GM12892 (cell line): ENCODE measurements at regions not wholly inside any gene's neighbourhood (a gene's known extent, or its start where the extent isn't known, plus 50 kb on each side); places are given as distances from the start of the nearest gene placed in this dataset.

ENCODE experiments used
- DNase-seq: peaks from one replicate; pipeline ENCODE4 v3.0.0; 2011; ENCODE audit not compliant: insufficient read length
- FAIRE-seq: peaks from 2 replicates; lab custom pipeline; 2011; peaks lifted over from hg19 to GRCh38; lab: Jason Lieb, UNC
- POLR2A ChIP-seq: IDR thresholded peaks from 2 replicates; pipeline ENCODE4 v1.6.1; 2011; ENCODE audit warnings: low read depth, low read length, control low read depth
- POLR2AphosphoS5 ChIP-seq: IDR thresholded peaks from 2 replicates; pipeline ENCODE4 v1.6.1; 2011; ENCODE audit warnings: low read depth, low read length, control low read depth
- TAF1 ChIP-seq: IDR thresholded peaks from 2 replicates; pipeline ENCODE4 v1.6.1; 2011; ENCODE audit warnings: low read depth, mild to moderate bottlenecking, control low read depth, low read length, borderline replicate concordance

DNA sequence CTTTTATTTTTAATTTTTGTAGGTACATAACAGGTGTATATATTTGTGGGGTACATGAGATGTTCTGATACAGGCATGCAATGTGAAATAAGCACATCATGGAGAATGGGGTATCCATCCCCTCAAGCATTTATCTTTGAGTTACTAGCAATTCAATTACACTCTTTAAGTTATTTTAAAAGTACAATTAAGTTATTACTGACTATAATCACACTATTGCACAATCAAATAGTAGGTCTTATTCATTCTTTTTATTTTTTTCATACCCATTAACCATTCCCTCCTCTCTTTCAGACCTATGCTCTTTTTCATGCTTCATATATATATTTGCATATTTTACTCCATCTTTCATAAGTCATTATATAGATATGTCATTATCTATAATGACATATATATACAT is 93.3 kb downstream of the MAGEB5 start:
- TF ChIP-seq TAF1: no peak
- TF ChIP-seq POLR2AphosphoS5: no peak
- no peak for TF ChIP-seq POLR2A
- DNase-seq (no peak), FAIRE-seq (no peak)

DNA sequence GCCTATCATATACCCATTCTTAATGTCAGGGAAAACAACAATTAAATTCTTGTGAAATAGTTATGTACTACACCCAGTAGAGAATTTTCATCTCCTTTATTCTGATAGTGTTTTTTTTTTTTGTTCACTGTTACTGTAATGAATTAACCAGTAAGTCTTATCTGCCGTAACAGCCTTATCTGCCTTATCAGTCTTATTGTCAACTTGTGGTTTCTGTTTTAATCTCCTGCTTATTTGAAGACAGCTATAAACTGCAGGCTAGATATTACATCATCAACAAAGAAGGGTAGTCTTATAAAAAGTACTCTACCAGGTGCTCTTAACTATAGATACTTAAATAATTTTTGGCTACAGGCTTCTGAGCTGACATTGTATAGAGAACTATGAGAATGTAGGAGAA is 79.5 kb downstream of the MAGEB5 start:
- FAIRE-seq: no peak
- no peak for TF ChIP-seq POLR2AphosphoS5
- TF ChIP-seq TAF1: no peak
- no peak for TF ChIP-seq POLR2A
- no peak for DNase-seq

DNA sequence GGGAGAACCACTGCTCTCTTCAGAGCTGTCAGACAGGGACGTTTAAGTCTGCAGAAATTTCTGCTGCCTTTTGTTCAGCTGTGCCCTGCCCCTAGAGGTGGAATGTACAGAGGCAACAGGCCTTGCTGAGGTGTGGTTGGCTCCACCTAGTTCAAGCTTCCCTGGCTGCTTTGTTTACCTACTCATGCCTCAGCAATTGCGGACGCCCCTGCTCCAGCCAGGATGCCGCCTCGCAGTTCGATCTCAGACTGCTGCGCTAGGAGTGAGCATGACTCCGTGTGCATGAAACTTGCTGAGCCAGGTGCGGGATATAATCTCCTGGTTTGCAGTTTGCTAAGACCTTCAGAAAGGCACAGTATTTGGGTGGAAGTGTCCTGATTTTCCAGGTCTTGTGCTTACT is 70.9 kb downstream of the MAGEB5 start:
- FAIRE-seq (no peak), DNase-seq (no peak)
- TF ChIP-seq POLR2A (no peak), POLR2AphosphoS5 (no peak), TAF1 (no peak)
